PC-9 (cell line): ENCODE measurements at regions not wholly inside any gene's neighbourhood (a gene's known extent, or its start where the extent isn't known, plus 50 kb on each side); places are given as distances from the start of the nearest gene placed in this dataset.

Source experiments
- EZH2 ChIP-seq: fragments of 200-600 bp; sonication (generic); IDR thresholded peaks from 2 replicates; pipeline ENCODE4 v1.8.0; 2017; ENCODE audit warnings: antibody characterized with exemption, low read depth
- TF ChIP-seq, protein P1 (sequence below): fragments of 200-600 bp; sonication (generic); conservative IDR thresholded peaks from 2 replicates; pipeline ENCODE4 v1.6.1; 2017; ENCODE audit warnings: mixed run types, antibody characterized with exemption, mild to moderate bottlenecking, moderate library complexity

DNA sequence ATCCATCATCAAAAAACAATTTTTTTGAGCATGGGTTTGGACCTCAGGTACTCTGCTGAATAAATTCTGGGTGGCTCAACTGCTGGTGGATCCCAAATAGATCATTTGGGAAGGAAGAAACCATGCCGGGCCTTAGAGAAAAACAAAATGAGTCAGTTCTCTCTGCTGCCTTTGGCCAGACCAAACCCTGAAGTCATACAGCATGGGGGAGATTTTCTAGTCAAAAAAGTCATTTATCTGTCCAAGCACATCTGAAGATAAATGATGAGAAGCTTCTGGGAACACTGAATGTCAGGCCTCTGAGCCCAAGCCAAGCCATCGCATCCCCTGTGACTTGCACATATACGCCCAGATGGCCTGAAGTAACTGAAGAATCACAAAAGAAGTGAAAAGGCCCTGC, 261.4 kb downstream of the DHX15 start:
- TF ChIP-seq, protein P1, sequence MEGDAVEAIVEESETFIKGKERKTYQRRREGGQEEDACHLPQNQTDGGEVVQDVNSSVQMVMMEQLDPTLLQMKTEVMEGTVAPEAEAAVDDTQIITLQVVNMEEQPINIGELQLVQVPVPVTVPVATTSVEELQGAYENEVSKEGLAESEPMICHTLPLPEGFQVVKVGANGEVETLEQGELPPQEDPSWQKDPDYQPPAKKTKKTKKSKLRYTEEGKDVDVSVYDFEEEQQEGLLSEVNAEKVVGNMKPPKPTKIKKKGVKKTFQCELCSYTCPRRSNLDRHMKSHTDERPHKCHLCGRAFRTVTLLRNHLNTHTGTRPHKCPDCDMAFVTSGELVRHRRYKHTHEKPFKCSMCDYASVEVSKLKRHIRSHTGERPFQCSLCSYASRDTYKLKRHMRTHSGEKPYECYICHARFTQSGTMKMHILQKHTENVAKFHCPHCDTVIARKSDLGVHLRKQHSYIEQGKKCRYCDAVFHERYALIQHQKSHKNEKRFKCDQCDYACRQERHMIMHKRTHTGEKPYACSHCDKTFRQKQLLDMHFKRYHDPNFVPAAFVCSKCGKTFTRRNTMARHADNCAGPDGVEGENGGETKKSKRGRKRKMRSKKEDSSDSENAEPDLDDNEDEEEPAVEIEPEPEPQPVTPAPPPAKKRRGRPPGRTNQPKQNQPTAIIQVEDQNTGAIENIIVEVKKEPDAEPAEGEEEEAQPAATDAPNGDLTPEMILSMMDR, result no peak
- no peak for TF ChIP-seq EZH2
